Progenitor cell of endocrine pancreas (in vitro differentiated cells): ENCODE measurements at regions not wholly inside any gene's neighbourhood (a gene's known extent, or its start where the extent isn't known, plus 50 kb on each side); places are given as distances from the start of the nearest gene placed in this dataset.
"Not testable (repeated sequence)": the region's sequence is repeated elsewhere in the genome, so short reads cannot be mapped to it uniquely, and the experiment has no call there.

Experiments used
- DNase-seq: peaks from one replicate; pipeline ENCODE4 v3.0.0; 2021; ENCODE audit warnings: low spot score; ENCODE audit not compliant: unreplicated experiment
- H3K27ac Mint-ChIP-seq: 2 replicates; pipeline ENCODE4 v1.8.0; 2021; ENCODE audit warnings: mild to moderate bottlenecking, moderate library complexity, mixed read lengths
- H3K27me3 Mint-ChIP-seq: 2 replicates; pipeline ENCODE4 v1.8.0; 2021; ENCODE audit warnings: mixed read lengths
- H3K36me3 Mint-ChIP-seq: 2 replicates; pipeline ENCODE4 v1.8.0; 2022; ENCODE audit warnings: mixed read lengths; ENCODE audit not compliant: insufficient read depth
- H3K4me1 Mint-ChIP-seq: 2 replicates; pipeline ENCODE4 v1.8.0; 2021; ENCODE audit warnings: low read depth, mixed read lengths
- H3K4me3 Mint-ChIP-seq: 2 replicates; pipeline ENCODE4 v1.8.0; 2021; ENCODE audit warnings: low read depth, mild to moderate bottlenecking, moderate library complexity, mixed read lengths
- H3K9me3 Mint-ChIP-seq: 2 replicates; pipeline ENCODE4 v1.8.0; 2021; ENCODE audit warnings: low read depth, mixed read lengths
- CTCF ChIP-seq: fragments of 200-600 bp; sonication (generic); IDR thresholded peaks from one replicate; pipeline ENCODE4 v1.5.0; 2021; ENCODE audit warnings: antibody characterized with exemption, mild to moderate bottlenecking; ENCODE audit not compliant: unreplicated experiment

- Mint-ChIP-seq H3K36me3 (no peaks in the 10 kb centered on the region), H3K4me1 (peaks cover 3% of the 10 kb centered on the region), H3K27me3 (no peaks in the 10 kb centered on the region), H3K9me3 (no peaks in the 10 kb centered on the region), H3K27ac (no peak overlapping the region), H3K4me3 (no peak overlapping the region)
- no peak for DNase-seq
- no peak for TF ChIP-seq CTCF
Measured at GRCh38 chr3:106347350-106347749, 478.5 kb upstream of the CBLB start.

- Mint-ChIP-seq H3K9me3 (peaks cover 4% of the 10 kb centered on the region), H3K4me3 (no peak overlapping the region), H3K27me3 (no peaks in the 10 kb centered on the region), H3K4me1 (peaks cover 3% of the 10 kb centered on the region), H3K27ac (no peak overlapping the region), H3K36me3 (no peaks in the 10 kb centered on the region)
- DNase-seq, result no peak
- no peak for TF ChIP-seq CTCF
Measured at GRCh38 chr3:106348139-106348690, 479.4 kb upstream of the CBLB start.

GRCh38 chr3:106349191-106349881, 480.5 kb upstream of the CBLB start:
- Mint-ChIP-seq H3K27ac (no peak overlapping the region), H3K9me3 (peaks cover 14% of the 10 kb centered on the region), H3K4me1 (peaks cover 3% of the 10 kb centered on the region), H3K36me3 (no peaks in the 10 kb centered on the region), H3K27me3 (no peaks in the 10 kb centered on the region), H3K4me3 (no peak overlapping the region)
- no peak for TF ChIP-seq CTCF
- DNase-seq, result no peak

- H3K4me1 Mint-ChIP-seq, result no peaks in the 10 kb centered on the region
- H3K27me3 Mint-ChIP-seq, result no peaks in the 10 kb centered on the region
- no peak for DNase-seq
- H3K36me3 Mint-ChIP-seq, result no peaks in the 10 kb centered on the region
- H3K4me3 Mint-ChIP-seq, result no peak overlapping the region
- H3K27ac Mint-ChIP-seq, result no peak overlapping the region
- H3K9me3 Mint-ChIP-seq, result peaks cover 14% of the 10 kb centered on the region
- TF ChIP-seq CTCF, result no peak
Measured at GRCh38 chr3:106355873-106356272, 487.1 kb upstream of the CBLB start.

- no peak for DNase-seq
- Mint-ChIP-seq H3K27me3 (no peaks in the 10 kb centered on the region), H3K4me3 (no peak overlapping the region), H3K9me3 (no peaks in the 10 kb centered on the region), H3K36me3 (no peaks in the 10 kb centered on the region), H3K4me1 (no peaks in the 10 kb centered on the region), H3K27ac (no peak overlapping the region)
- TF ChIP-seq CTCF, result no peak
Measured at GRCh38 chr3:106359692-106360091, 490.9 kb upstream of the CBLB start.

- H3K4me3 Mint-ChIP-seq, H3K36me3 Mint-ChIP-seq, H3K27ac Mint-ChIP-seq, H3K4me1 Mint-ChIP-seq, H3K9me3 Mint-ChIP-seq, DNase-seq, H3K27me3 Mint-ChIP-seq: not testable (repeated sequence)
Measured at GRCh38 chr3:106360901-106361300, 492.1 kb upstream of the CBLB start.
